ENCODE measurements at regions not wholly inside any gene's neighbourhood (a gene's known extent, or its start where the extent isn't known, plus 50 kb on each side); places are given as distances from the start of the nearest gene placed in this dataset.

DNA sequence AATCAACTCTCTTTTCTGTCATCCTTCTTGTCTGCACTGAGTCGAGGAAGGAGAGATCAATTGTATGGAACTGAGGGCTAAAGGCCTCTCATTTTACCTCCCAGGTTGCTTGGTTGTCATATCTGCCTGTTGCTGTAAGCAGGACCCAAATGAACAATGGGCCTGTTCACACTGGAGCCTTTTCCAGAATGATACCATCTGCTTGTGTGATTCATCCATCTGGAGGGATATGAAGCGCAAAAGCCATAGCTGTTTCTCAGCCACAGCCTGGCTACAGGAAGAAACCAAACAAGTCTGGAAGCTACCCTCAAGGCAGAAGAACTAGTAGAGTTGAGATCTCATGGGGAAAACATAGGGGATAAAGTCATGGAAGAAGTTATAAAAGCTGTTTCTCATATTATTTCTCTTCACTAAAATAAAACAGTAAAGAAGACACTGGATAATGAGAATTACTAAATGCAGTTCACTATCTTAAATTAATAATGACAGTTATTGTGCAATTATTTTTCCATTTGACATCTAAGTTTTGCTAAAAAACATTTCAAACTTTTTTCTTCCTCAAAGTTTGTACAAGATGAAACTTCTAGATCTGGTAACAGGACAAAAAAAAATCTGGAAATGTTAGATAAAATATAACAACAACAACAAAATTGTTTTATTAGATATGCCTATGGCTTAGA, 106.3 kb downstream of the SPTSSA start:
- DNase-seq = no peak
- in situ Hi-C loops (cut with MboI; ENCODE audit: low pct_unique_long_range_greater_than_20kb, low sequenced_read_pairs) = no loop called here

- in situ Hi-C loops (cut with MboI; ENCODE audit: low pct_unique_long_range_greater_than_20kb, low sequenced_read_pairs) = no loop called here
Measured at GRCh38 chr14:34354556-34354955, 107.5 kb downstream of the SPTSSA start.

GRCh38 chr14:34350903-34351302, 111.1 kb downstream of the SPTSSA start:
- DNase-seq = peak; percentile 48
- in situ Hi-C loops (cut with MboI; ENCODE audit: low pct_unique_long_range_greater_than_20kb, low sequenced_read_pairs) = no loop called here

More at GRCh38 chr14:34354556-34354955, 107.5 kb downstream of the SPTSSA start:
- DNase-seq = no peak

GRCh38 chr14:34348592-34348991, 113.4 kb downstream of the SPTSSA start:
- peak; percentile 59 for DNase-seq
- in situ Hi-C loops (cut with MboI; ENCODE audit: low pct_unique_long_range_greater_than_20kb, low sequenced_read_pairs) = no loop called here

- in situ Hi-C loops (cut with MboI; ENCODE audit: low pct_unique_long_range_greater_than_20kb, low sequenced_read_pairs) = no loop called here
- DNase-seq = peak; percentile 50
Measured at GRCh38 chr14:34347683-34348082, 114.4 kb downstream of the SPTSSA start.

- DNase-seq = no peak
- in situ Hi-C loops (cut with MboI; ENCODE audit: low pct_unique_long_range_greater_than_20kb, low sequenced_read_pairs) = no loop called here
Measured at GRCh38 chr14:34345718-34346465, 116.1 kb downstream of the SPTSSA start.

GRCh38 chr14:34344318-34344717, 117.7 kb downstream of the SPTSSA start:
- no peak for DNase-seq
- in situ Hi-C loops (cut with MboI; ENCODE audit: low pct_unique_long_range_greater_than_20kb, low sequenced_read_pairs) = no loop called here

DNA sequence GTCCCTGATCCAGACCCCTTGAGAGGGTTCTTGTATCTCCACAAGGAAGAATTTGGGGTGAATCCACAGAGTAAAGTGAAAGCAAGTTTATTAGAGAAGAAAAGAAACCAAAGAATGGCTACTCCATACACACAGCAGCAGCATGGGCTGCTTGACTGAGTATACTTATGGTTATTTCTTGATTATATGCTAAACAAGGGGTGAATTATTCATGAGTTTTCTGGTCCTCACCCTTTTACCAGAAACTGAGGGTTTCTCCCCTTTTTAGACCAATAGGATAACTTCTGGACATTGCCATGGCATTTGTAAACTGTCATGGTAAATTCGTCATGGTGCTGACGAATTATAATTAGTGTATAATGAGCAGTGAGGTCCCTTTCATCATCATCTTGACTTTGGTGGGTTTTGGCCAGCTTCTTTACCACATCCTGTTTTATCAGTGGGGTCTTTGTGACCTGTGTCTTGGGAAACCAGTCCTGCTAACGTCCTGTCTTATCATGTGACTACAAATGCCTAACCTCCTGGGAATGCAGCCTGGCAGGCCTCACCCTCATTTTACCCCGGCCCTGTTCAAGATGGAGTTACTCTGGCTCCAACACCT, 121.9 kb downstream of the SPTSSA start:
- no peak for DNase-seq
- in situ Hi-C loops (cut with MboI; ENCODE audit: low pct_unique_long_range_greater_than_20kb, low sequenced_read_pairs) = no loop called here

- in situ Hi-C loops (cut with MboI; ENCODE audit: low pct_unique_long_range_greater_than_20kb, low sequenced_read_pairs) = no loop called here
- DNase-seq = no peak
Measured at GRCh38 chr14:34338056-34338455, 124.0 kb downstream of the SPTSSA start.

DNA sequence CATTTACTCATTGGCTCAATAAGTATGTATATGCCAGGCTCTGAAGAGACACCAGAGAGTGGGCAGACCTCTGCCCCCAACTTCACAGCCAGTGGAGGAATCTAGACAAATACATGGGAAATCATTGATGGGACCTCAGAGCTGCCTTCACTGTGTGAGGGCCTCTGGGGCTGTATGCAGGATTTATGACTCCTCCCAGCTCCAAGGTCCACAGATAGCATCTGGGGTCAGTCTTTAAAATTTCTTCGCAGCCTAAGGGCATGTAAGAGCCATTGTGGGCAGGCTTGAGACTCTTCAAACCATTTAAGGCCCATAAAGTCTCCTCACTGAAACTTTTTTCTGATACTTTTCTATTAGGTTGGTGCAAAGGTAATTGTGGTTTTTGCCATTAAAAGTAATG, 125.5 kb downstream of the SPTSSA start:
- in situ Hi-C loops (cut with MboI; ENCODE audit: low pct_unique_long_range_greater_than_20kb, low sequenced_read_pairs) = no loop called here
- no peak for DNase-seq

DNA sequence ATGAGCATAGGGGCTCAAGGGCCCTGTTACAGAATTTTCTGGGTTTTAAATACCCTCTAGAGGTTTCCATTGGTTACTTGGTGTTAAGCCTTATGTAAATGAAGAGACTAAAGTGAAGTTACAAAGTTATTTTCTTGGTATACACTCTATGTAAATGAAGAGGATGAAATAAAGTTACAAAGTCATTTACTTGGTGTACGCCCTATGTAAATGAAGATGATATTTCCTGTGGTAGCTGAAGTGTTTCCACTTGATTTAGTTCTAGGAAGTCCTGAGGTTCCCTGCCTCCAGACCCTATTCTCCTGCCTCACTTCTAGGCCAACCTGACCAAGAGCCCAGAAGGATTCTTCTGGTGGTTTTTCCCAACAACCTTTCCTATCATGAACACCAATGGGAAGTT, 126.1 kb downstream of the SPTSSA start:
- no peak for DNase-seq
- in situ Hi-C loops (cut with MboI; ENCODE audit: low pct_unique_long_range_greater_than_20kb, low sequenced_read_pairs) = no loop called here

DNA sequence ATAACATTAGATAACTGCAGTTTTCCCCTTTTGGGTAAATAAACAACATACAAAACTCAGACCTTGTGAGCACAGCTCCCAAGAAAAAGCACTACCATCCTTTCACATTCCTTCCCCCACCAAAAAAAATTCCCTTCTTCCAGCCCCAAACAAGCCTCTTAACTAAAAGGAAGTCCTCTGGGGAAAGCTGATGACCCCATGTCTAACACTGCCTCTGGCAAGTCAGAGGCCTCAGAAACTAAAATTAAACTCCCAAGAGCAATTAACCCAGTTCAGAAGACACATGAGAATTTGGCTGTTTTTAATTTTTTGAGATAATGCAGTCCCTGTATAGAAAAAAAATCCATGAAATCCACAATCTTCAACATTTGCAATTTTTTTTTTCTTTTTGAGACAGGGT, 127.7 kb downstream of the SPTSSA start:
- in situ Hi-C loops (cut with MboI; ENCODE audit: low pct_unique_long_range_greater_than_20kb, low sequenced_read_pairs) = no loop called here

GRCh38 chr14:34331728-34332623, 130.1 kb downstream of the SPTSSA start:
- DNase-seq = peak; percentile 66
- in situ Hi-C loops (cut with MboI; ENCODE audit: low pct_unique_long_range_greater_than_20kb, low sequenced_read_pairs) = no loop called here

More for the DNA sequence above, 127.7 kb downstream of the SPTSSA start:
- no peak for DNase-seq

GRCh38 chr14:34330846-34331245, 131.2 kb downstream of the SPTSSA start:
- in situ Hi-C loops (cut with MboI; ENCODE audit: low pct_unique_long_range_greater_than_20kb, low sequenced_read_pairs) = no loop called here
- DNase-seq = no peak

GRCh38 chr14:34329301-34329700, 132.7 kb downstream of the SPTSSA start:
- in situ Hi-C loops (cut with MboI; ENCODE audit: low pct_unique_long_range_greater_than_20kb, low sequenced_read_pairs) = no loop called here
- DNase-seq = no peak

DNA sequence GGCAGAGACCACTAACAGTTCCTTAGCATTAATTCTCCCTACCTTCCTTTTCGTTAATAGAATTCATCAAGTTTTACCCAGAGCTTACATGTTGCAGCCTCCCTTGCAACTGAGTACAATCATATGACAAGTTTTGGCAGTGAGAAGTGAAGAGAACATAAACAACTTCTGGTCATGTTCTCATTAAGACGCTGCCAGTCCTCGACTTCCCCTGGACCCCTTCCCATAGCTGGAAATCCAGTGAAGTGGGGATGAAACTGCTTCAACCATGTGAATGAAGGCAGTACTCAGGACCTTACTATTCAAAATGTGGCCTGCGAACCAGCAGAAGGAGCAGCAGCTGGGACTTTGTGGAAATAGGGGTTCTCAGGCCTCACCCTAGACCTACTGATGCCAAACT, 133.9 kb downstream of the SPTSSA start:
- DNase-seq = no peak
- in situ Hi-C loops (cut with MboI; ENCODE audit: low pct_unique_long_range_greater_than_20kb, low sequenced_read_pairs) = no loop called here

DNA sequence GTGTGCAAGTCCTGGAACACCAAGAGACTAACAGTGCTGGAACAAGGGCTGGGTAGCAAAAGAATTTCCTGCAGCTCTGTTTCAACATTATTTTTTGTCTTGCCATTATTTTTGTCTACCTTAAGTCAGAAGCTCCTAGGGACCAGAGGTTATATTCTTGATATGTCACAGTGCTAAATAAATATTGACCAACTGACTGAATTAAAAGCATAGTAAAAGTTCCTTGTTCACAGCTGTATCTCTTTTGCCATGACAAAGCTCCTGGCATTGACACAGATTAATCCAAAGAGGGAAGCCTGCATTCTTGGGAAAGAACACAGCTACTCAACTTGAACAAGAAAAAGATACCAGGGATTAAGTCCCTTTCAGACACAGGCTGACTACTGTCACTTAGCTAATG, 136.5 kb downstream of the SPTSSA start:
- DNase-seq = no peak
- in situ Hi-C loops (cut with MboI; ENCODE audit: low pct_unique_long_range_greater_than_20kb, low sequenced_read_pairs) = no loop called here

- in situ Hi-C loops (cut with MboI; ENCODE audit: low pct_unique_long_range_greater_than_20kb, low sequenced_read_pairs) = loop anchor here (25.0 kb wide), 1 partner anchor 487 kb away; no protein-coding TSS in a partner anchor
- peak; percentile 66 for DNase-seq
Measured at GRCh38 chr14:34324363-34324795, 137.7 kb downstream of the SPTSSA start.

- in situ Hi-C loops (cut with MboI; ENCODE audit: low pct_unique_long_range_greater_than_20kb, low sequenced_read_pairs) = loop anchor here (25.0 kb wide), 1 partner anchor 486 kb away; no protein-coding TSS in a partner anchor
- peak; percentile 60 for DNase-seq
Measured at GRCh38 chr14:34322940-34323418, 139.1 kb downstream of the SPTSSA start.

All from KBM-7 (cell line).